Mucosa of descending colon (tissue), 3 donors: ENCODE measurements at regions not wholly inside any gene's neighbourhood (a gene's known extent, or its start where the extent isn't known, plus 50 kb on each side); places are given as distances from the start of the nearest gene placed in this dataset.

Source experiments
- ATAC-seq: fragments of 200-7000 bp; cut with Tn5 transposase; one replicate; pipeline ENCODE4 v1.9.1; 2020; ENCODE audit warnings: mild to moderate bottlenecking, moderate library complexity
- DNase-seq, 3 donors: peaks; one replicate each; pipeline ENCODE4 v3.0.0-alpha.2; 2020
- H3K36me3 ChIP-seq: fragments of 200-600 bp; one replicate; pipeline ENCODE4 v1.8.0; 2021; ENCODE audit warnings: low read depth, mild to moderate bottlenecking
- H3K4me1 ChIP-seq: fragments of 200-600 bp; one replicate; pipeline ENCODE4 v1.8.0; 2021; ENCODE audit warnings: low read depth, mild to moderate bottlenecking
- H3K4me3 ChIP-seq: fragments of 200-600 bp; one replicate; pipeline ENCODE4 v1.8.0; 2021; ENCODE audit warnings: mild to moderate bottlenecking
- H3K9me3 ChIP-seq: fragments of 200-600 bp; one replicate; pipeline ENCODE4 v1.8.0; 2021; ENCODE audit warnings: mild to moderate bottlenecking
- intact Hi-C, 2 donors: fragments of 100-400 bp; cut with DNase I in 1 of 2; cut with micrococcal nuclease in 1 of 2; formaldehyde crosslinking; loops; one replicate each; pipeline versions ENCODE4 v1.11.0 to v1.11.1; 2022; cut with DNase I, micrococcal nuclease
- TF ChIP-seq, protein P1 (sequence below): fragments of 200-600 bp; IDR thresholded peaks from one replicate; pipeline ENCODE4 v1.8.0; 2022; ENCODE audit warnings: antibody characterized with exemption, mild to moderate bottlenecking
- donor health status: DM: no; HTN: no; CAD: no; lungs with moderate emphysema.
- donor health status: DM: no; HTN: no; CAD: no.
- donor health status: DM: no; HTN: yes; CAD: no.

DNA sequence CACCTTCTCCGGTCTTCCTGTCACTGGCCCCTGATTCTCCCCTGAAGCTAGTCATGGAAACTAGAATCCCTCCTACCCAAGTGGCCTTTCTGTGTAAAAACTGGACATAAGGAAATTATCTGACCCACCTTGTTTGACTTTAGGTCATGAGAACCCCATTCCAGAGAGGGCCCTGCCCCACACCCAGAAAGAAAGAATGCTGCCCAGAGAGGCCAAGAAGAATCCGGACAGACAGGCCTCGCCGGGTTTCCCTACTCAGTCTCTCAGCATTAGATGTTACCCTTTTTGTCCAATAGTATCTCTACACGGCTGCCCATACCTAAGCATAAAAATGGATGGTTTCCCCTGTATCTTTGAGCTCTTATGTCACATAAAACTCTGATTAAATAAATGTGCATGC lies 83.3 kb upstream of the HELT start:
- peaks cover 2% of the 10 kb centered on the region for H3K9me3 ChIP-seq
- DNase-seq, result no peak
- intact Hi-C loops, result no loop called here
- no peak for ATAC-seq
- no peaks in the 10 kb centered on the region for H3K36me3 ChIP-seq
- TF ChIP-seq, protein P1, sequence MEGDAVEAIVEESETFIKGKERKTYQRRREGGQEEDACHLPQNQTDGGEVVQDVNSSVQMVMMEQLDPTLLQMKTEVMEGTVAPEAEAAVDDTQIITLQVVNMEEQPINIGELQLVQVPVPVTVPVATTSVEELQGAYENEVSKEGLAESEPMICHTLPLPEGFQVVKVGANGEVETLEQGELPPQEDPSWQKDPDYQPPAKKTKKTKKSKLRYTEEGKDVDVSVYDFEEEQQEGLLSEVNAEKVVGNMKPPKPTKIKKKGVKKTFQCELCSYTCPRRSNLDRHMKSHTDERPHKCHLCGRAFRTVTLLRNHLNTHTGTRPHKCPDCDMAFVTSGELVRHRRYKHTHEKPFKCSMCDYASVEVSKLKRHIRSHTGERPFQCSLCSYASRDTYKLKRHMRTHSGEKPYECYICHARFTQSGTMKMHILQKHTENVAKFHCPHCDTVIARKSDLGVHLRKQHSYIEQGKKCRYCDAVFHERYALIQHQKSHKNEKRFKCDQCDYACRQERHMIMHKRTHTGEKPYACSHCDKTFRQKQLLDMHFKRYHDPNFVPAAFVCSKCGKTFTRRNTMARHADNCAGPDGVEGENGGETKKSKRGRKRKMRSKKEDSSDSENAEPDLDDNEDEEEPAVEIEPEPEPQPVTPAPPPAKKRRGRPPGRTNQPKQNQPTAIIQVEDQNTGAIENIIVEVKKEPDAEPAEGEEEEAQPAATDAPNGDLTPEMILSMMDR, result no peak
- H3K4me3 ChIP-seq, result no peak overlapping the region
- no peaks in the 10 kb centered on the region for H3K4me1 ChIP-seq

GRCh38 chr4:184936071-184936470 lies 82.2 kb upstream of the HELT start:
- ATAC-seq (no peak), DNase-seq (no peak)
- Histone ChIP-seq H3K4me3 (no peak overlapping the region), H3K9me3 (peaks cover 2% of the 10 kb centered on the region), H3K4me1 (no peaks in the 10 kb centered on the region), H3K36me3 (no peaks in the 10 kb centered on the region)
- TF ChIP-seq, protein P1, result no peak
- intact Hi-C loops, result no loop called here

DNA sequence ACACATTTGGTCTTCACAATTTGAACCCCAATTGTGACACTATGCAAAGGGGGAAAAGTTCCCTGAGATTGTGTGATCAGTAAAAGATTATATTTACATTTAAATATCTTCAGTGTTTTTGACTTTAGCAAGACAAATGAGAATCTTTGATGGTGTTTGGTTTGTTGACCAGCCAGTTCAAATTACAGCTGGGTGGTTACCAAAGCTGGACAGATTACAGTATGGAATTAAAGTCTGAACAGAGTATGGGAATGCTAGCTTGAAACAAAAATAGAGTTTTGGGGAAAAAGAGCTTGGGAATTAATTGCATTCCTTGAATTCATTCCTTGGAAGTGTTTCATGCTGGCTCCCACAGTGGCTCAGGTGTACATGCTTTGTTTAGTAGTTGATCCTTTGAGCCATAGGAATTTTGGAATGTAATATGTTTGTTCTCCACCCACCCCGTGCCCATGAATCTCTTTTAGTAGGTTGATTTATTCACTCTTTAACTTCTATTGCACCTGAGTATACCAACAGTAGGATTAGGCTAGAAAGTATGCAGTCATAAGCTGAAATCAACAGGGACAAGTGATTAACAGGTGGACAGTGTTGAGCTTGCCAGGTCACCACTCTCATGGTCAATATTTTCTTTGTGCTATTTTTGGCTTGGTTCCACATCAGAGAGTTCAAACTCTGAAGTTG lies 81.1 kb upstream of the HELT start:
- ATAC-seq, result peak; percentile 89
- Histone ChIP-seq H3K4me1 (no peaks in the 10 kb centered on the region), H3K36me3 (no peaks in the 10 kb centered on the region), H3K9me3 (peaks cover 2% of the 10 kb centered on the region), H3K4me3 (no peak overlapping the region)
- peak in 1 of 3 donors; percentile 31 for DNase-seq
- TF ChIP-seq, protein P1, result no peak
- intact Hi-C loops, result no loop called here

- intact Hi-C loops, result no loop called here
- Histone ChIP-seq H3K4me1 (no peaks in the 10 kb centered on the region), H3K36me3 (no peaks in the 10 kb centered on the region), H3K4me3 (no peak overlapping the region), H3K9me3 (peaks cover 2% of the 10 kb centered on the region)
- TF ChIP-seq, protein P1, result no peak
- ATAC-seq (peak; percentile 75), DNase-seq (peak in 2 of 3 donors; percentile 35 to 48)
Observed at GRCh38 chr4:184937745-184938144, 80.5 kb upstream of the HELT start.

GRCh38 chr4:184938871-184939270 lies 79.4 kb upstream of the HELT start:
- Histone ChIP-seq H3K4me3 (no peak overlapping the region), H3K9me3 (peaks cover 2% of the 10 kb centered on the region), H3K36me3 (no peaks in the 10 kb centered on the region), H3K4me1 (no peaks in the 10 kb centered on the region)
- DNase-seq, result no peak
- TF ChIP-seq, protein P1, result no peak
- intact Hi-C loops, result no loop called here
- ATAC-seq, result no peak

DNA sequence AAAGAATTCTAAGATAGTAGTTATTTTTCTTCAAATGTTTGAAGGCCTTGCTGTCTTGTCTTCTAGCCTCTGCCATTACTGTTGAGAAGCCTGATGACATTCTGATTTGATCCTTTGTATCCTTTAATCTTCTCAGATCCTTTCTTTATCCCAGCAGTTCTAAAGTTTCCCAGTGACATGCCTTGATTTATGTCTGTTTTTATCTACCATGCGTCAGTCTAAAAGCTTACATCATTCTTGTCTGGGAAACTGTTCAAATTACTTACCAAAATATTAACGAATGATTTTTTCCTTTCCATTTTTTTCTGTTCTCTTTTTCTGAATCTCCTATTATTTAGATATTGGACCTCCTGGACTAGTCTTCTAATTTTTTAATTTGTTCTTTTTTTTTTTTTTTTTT lies 78.3 kb upstream of the HELT start:
- Histone ChIP-seq H3K4me1 (no peaks in the 10 kb centered on the region), H3K4me3 (no peak overlapping the region), H3K36me3 (no peaks in the 10 kb centered on the region), H3K9me3 (peaks cover 2% of the 10 kb centered on the region)
- TF ChIP-seq, protein P1, result no peak
- no peak for ATAC-seq
- intact Hi-C loops, result no loop called here
- no peak for DNase-seq
